ENCODE measurements at regions not wholly inside any gene's neighbourhood (a gene's known extent, or its start where the extent isn't known, plus 50 kb on each side); places are given as distances from the start of the nearest gene placed in this dataset.
"Not testable (repeated sequence)": the region's sequence is repeated elsewhere in the genome, so short reads cannot be mapped to it uniquely, and the experiment has no call there.

DNA sequence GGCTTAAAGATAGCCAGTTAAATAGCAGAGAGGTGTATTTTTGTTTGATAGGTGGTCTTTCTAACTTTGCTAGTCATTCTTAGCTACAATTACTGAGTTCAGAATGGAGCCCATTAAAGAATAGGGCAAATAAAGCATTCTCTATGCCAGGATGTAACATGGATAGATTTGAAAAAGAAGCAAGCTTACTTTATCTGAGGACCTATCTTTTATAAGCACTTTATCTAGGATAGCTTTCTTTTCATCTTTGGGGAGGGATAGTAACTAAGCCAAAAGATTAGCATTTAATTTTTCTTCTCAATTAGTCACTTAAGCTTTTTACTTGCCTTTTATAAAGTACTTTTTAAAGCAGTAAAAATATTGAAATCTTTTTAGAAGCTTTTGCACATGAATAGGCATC, 1148.0 kb upstream of the DIAPH2 start:
- ChIA-PET POLR2A (ENCODE audit: unreplicated experiment) (no interaction called here), CTCF (no interaction called here)
- no peak for ATAC-seq

DNA sequence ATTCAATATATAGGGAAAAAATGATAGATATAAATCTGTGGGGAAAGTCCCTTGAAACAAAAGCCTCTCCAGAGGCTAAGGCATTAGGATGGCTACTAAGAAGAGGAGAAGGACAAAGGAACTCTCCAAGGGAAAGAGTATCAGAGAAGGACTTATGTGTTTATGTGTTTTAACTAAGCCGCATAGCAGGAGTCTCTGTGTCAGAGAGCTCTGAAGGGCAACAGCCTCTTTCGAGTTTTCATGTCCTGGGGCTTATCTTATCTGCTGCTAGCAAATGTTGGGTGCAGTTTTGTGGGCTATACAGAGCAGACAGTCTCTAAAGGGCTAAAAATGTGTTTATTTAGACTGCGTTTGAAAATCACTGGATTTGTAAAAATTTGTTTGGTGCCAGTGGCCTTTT, 1145.6 kb upstream of the DIAPH2 start:
- TF ChIP-seq EZH2phosphoT487 (IDR thresholded peaks at IDR 0.05; ENCODE audit: borderline replicate concordance, low read length), result no peak
- TF ChIP-seq, protein P1, sequence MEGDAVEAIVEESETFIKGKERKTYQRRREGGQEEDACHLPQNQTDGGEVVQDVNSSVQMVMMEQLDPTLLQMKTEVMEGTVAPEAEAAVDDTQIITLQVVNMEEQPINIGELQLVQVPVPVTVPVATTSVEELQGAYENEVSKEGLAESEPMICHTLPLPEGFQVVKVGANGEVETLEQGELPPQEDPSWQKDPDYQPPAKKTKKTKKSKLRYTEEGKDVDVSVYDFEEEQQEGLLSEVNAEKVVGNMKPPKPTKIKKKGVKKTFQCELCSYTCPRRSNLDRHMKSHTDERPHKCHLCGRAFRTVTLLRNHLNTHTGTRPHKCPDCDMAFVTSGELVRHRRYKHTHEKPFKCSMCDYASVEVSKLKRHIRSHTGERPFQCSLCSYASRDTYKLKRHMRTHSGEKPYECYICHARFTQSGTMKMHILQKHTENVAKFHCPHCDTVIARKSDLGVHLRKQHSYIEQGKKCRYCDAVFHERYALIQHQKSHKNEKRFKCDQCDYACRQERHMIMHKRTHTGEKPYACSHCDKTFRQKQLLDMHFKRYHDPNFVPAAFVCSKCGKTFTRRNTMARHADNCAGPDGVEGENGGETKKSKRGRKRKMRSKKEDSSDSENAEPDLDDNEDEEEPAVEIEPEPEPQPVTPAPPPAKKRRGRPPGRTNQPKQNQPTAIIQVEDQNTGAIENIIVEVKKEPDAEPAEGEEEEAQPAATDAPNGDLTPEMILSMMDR (conservative IDR thresholded peaks at IDR 0.05; ENCODE audit: low read depth, low read length), result no peak
- TF ChIP-seq EZH2 (IDR thresholded peaks at IDR 0.05; ENCODE audit: low read length, unreplicated experiment), result no peak
- ATAC-seq (no peak), DNase-seq (no peak)
- Histone ChIP-seq H3K36me3 (ENCODE audit: low read depth, low read length) (no peaks in the 10 kb centered on the region), H3K4me1 (ENCODE audit: insufficient read depth, low read length) (no peaks in the 10 kb centered on the region), H3K9me2 (replicated peaks; ENCODE audit: low read length) (no peaks in the 10 kb centered on the region), H3K4me2 (ENCODE audit: low read length) (no peak overlapping the region), H2AFZ (ENCODE audit: low read length) (no peak overlapping the region), H3F3A (ENCODE audit: low read length, unreplicated experiment) (no peaks in the 10 kb centered on the region), H3K27me3 (ENCODE audit: low read length) (no peaks in the 10 kb centered on the region), H3K4me3 (ENCODE audit: low read length) (no peak overlapping the region), H3K27ac (ENCODE audit: low read length) (no peak overlapping the region), H3K79me2 (ENCODE audit: low read length) (no peaks in the 10 kb centered on the region), H4K20me1 (ENCODE audit: low read length) (no peaks in the 10 kb centered on the region), H3K9ac (ENCODE audit: low read length) (no peak overlapping the region), H3K9me3 (ENCODE audit: low read length) (no peaks in the 10 kb centered on the region; the same call in 1 of the 2 replicates)
- no TSS peak for BruUV-seq (replicated peaks)
- CTCF ChIA-PET, result no interaction called here
- intact Hi-C loops (cut with micrococcal nuclease), result no loop called here
- POLR2A ChIA-PET (ENCODE audit: unreplicated experiment), result no interaction called here

More for the DNA sequence above, 1148.0 kb upstream of the DIAPH2 start:
- Histone ChIP-seq H3K9ac (ENCODE audit: low read length) (no peak overlapping the region), H3K36me3 (ENCODE audit: low read depth, low read length) (no peaks in the 10 kb centered on the region), H3F3A (ENCODE audit: low read length, unreplicated experiment) (no peaks in the 10 kb centered on the region), H3K4me3 (ENCODE audit: low read length) (no peak overlapping the region), H3K27me3 (ENCODE audit: low read length) (no peaks in the 10 kb centered on the region), H3K27ac (ENCODE audit: low read length) (no peak overlapping the region), H3K9me3 (ENCODE audit: low read length) (no peaks in the 10 kb centered on the region; the same call in 1 of the 2 replicates), H3K9me2 (replicated peaks; ENCODE audit: low read length) (no peaks in the 10 kb centered on the region), H3K79me2 (ENCODE audit: low read length) (no peaks in the 10 kb centered on the region), H2AFZ (ENCODE audit: low read length) (no peak overlapping the region), H3K4me2 (ENCODE audit: low read length) (no peak overlapping the region), H4K20me1 (ENCODE audit: low read length) (no peaks in the 10 kb centered on the region), H3K4me1 (ENCODE audit: insufficient read depth, low read length) (no peaks in the 10 kb centered on the region)
- no TSS peak for BruUV-seq (replicated peaks)
- TF ChIP-seq, protein P1 (conservative IDR thresholded peaks at IDR 0.05; ENCODE audit: low read depth, low read length), result no peak
- TF ChIP-seq EZH2phosphoT487 (IDR thresholded peaks at IDR 0.05; ENCODE audit: borderline replicate concordance, low read length) (no peak), EZH2 (IDR thresholded peaks at IDR 0.05; ENCODE audit: low read length, unreplicated experiment) (no peak)
- intact Hi-C loops (cut with micrococcal nuclease), result no loop called here
- no peak for DNase-seq

DNA sequence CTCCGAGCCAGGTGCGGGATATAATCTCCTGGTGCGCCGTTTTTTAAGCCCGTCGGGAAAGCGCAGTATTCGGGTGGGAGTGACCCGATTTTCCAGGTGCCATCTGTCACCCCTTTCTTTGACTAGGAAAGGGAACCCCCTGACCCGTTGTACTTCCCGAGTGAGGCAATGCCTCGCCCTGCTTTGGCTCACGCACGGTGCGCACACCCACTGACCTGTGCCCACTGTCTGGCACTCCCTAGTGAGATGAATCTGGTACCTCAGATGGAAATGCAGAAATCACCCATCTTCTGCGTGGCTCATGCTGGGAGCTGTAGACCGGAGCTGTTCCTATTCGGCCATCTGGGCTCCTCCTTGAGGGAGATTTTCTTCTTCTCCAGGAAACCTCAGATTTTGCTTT, 1135.1 kb upstream of the DIAPH2 start:
- H3K27me3 ChIP-seq (ENCODE audit: low read length); ATAC-seq; H3K9ac ChIP-seq (ENCODE audit: low read length); H3K4me2 ChIP-seq (ENCODE audit: low read length); H3K9me3 ChIP-seq (ENCODE audit: low read length); intact Hi-C loops (cut with micrococcal nuclease); H3K4me3 ChIP-seq (ENCODE audit: low read length); POLR2A ChIA-PET (ENCODE audit: unreplicated experiment); CTCF ChIA-PET; BruUV-seq (replicated peaks); DNase-seq; H3K4me1 ChIP-seq (ENCODE audit: insufficient read depth, low read length); H4K20me1 ChIP-seq (ENCODE audit: low read length); H3F3A ChIP-seq (ENCODE audit: low read length, unreplicated experiment); H3K9me2 ChIP-seq (replicated peaks; ENCODE audit: low read length); H3K79me2 ChIP-seq (ENCODE audit: low read length); H3K27ac ChIP-seq (ENCODE audit: low read length); H2AFZ ChIP-seq (ENCODE audit: low read length); H3K36me3 ChIP-seq (ENCODE audit: low read depth, low read length): not testable (repeated sequence)
